ENCODE measurements at regions not wholly inside any gene's neighbourhood (a gene's known extent, or its start where the extent isn't known, plus 50 kb on each side); places are given as distances from the start of the nearest gene placed in this dataset.
A peak's percentile ranks its signal among the peaks of the same experiment; 100 is the strongest.

DNA sequence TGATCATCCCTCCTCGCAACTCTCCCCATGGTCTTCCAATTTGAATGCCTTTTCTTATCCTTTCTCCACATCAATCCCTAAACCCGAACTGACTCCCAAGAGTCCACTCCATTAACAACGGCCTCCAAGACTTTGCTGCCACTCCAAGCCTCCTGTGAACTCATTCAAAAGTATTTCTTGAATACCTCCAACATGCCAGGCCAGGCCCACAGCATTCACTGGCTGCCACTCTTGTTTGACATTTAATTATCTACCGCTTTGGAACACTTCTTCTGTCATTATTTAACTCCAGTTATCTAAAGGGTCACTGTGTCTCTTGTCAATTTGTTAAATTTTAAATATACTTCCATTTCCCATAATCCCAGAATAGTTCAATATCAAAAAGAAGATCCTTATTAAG is 378.9 kb downstream of the EFNA5 start:
- no peak for DNase-seq

DNA sequence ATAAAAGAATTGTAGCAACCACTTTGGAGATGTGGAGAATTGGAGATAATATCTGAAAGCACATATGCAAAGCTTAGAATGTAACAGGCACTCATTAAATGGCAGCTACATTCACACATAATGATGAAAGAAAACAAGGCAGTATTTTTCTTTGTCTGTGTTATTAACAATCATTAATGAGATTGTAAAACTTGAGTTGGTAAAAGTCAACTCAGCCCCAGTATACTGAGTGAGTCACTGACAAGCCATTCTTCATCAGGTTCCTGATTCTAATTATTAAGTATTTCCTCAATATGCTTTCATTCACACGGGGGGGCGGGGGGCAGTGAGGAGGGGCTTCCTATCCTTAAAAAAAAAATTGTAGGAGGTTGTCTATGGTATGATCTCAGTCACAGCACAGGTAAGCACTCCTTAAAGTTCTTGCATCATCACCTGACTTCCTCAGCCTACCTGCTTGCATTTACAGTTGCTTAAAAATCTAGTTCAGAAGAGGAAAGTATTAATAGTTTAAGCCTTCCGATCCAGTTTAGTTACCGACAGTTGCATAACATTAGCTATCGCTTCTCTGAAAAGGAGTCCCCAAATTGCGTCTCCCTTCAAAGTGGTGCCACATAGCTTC is 379.8 kb downstream of the EFNA5 start:
- no peak for DNase-seq

DNA sequence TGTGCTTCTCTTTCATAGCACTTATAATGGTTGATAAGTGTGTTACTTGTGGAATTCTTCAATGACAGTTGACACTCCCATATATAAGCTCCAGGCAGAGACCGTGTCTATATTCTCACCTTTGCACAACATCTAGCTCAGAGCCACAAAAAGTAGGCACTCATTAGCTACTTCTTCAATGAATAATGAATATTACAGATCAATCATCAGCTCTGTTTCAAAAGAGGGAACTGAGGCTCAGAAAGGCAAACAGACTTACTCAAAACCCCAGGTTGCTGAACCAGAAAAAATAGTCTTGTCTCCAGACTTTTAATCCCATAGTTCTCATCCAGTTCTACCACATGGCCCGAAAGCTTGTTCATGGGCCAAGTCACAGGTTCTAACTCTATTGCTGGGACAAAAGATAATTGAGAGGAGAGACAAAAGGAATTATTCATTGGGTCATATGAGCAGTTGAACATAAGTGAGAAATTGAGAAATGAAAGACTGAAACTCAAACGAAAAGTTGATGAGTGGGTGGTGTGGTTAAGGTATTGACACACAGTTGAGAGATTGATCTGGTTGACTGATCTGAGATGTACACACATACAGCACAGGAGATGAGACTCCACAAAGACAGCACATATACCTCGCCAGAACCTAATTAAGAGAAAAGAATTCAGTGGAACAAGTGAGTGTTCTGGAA is 381.6 kb downstream of the EFNA5 start:
- peak; percentile 69 for DNase-seq

DNA sequence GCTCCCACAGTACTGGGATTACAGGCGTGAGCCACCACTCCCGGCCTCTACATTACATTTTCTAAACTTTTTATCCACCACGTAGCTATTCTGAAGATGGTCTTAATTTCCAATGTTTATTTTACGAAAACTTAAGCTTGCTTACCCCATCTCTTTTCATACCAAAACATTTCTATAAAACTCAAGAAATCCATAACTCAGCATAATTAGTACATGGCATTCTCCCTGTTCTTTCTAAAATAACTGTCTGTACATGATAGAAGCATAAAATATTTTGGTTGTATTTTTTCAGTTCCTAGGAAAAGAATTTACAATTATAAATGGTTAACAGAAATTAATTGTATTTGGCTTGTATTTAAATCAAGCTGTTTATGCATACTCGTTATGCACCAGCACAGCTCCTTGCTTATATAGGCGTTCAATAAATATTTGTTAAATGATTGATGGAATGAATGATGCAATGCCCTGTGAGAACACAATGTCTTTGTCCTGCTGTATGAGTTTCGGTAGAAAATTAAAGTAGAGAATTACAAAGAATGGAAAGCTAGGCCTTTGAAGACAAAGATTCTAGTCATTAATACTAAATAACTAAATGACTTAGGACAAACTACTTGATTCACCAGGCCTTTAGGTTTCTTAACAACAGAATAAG is 384.2 kb downstream of the EFNA5 start:
- DNase-seq = no peak

DNA sequence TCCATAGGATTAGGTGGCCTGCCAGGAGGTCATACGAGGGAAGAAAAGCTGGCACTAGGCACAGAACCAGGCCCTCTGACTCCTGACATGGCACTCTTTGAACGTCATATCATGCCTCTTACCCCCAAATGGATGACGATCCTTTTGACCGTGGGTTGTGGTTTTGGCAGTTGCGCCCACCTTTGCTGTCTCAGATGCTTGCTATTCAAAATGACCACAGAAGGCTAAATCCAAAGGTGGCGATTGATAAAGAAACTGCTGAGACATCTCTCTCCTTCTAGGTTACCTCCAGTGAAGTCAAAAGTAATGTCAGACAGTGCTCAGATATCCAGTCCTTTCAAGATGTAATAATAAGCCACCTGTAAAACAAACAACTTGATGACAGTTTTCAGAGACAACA is 385.0 kb downstream of the EFNA5 start:
- peak; percentile 68 for DNase-seq

DNA sequence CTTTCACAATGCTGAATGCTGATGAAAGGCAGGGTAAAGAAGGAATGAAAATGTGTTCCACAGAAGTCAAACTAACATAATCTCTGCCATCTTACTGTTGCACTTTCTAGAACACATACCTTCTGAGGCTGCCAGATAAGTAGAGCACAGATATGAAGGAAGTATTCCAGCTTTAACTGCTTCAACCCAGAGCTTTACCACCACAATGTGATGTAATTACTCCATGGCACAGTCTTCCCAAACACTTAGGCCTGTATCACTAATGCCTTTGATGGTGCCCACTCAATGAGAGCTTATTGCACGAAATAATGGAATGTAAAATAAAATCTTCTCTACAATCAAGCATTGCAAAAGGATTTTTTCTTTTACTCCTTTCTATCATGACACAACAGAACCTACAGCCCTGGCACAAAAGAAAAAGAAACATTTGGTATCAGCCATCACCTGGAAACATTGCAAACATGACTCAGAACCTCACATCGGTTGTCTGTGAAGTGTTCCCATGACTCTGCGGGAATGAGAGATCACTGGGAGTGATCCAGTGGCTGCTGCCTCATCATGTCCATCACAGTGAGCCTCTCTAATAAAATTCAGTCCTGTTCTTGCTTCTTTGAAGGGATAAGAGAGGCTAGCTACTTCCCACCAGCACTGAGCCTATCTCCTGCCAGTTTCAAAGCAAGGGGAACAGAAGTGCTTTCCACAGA is 385.8 kb downstream of the EFNA5 start:
- DNase-seq = no peak

DNA sequence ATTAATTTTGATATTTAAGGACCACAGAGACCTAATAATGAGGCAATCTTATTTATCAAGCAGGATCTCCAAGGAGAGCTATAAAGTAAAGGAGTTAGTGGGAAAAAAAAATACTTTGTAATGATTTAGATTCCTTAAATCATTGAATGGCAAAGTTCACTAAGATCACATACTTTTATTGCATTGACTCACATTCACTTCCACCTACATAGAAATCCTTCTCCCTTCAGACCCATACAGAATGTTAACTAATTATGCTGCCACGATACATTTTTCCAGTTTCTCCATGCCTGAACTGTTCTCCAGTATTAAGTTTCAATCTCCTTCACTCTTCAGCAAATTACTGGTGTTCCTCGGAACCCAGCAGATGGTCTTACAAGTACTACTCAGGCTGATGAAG is 388.7 kb downstream of the EFNA5 start:
- no peak for DNase-seq

DNA sequence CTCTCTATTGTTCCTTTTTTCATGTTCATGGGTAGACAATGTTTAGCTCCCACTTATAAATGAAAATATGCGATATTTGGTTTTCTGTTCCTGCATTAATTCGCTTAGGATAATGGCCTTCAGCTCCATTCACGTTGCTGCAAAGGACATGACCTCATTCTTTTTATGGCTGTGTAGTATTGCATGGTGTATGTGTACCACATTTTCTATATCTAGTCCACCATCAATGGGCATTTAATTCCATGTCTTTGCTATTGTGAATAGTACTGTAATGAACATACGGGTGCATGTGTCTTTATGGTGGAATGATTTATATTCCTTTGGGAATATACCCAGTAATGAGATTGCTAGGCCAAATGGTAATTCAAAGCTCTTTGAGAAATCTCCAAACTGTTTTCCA is 392.0 kb downstream of the EFNA5 start:
- DNase-seq = no peak

DNA sequence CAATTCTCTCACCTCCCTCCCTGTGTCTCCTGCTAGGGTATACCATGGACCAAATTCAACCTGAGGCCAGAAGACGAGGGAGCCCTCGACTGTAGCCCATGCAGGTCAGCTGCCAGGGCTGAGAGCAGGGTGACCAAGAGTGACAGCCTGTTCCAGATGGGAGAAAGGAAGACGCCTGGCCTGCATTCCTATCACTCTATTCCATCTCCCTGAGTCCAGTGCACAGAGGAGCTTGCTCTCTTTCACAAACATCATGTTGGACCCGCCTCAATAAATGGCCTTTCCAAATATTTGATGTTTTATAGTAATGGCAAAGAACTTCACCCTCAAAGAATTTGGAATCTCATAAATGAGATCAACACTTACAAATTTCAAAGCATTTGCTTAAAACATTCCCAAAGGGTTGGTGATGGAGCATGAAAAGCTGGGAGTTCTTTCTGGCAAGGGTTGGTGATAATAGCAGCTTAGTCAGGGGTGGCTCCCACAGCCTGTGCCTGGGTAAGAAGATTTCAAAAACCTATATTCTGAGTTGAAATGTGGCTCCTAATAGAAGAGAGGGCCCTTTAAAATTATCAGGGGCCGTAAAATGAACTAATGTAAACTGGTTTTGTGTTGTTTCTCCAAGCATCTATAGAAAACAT is 393.1 kb downstream of the EFNA5 start:
- DNase-seq = no peak

DNA sequence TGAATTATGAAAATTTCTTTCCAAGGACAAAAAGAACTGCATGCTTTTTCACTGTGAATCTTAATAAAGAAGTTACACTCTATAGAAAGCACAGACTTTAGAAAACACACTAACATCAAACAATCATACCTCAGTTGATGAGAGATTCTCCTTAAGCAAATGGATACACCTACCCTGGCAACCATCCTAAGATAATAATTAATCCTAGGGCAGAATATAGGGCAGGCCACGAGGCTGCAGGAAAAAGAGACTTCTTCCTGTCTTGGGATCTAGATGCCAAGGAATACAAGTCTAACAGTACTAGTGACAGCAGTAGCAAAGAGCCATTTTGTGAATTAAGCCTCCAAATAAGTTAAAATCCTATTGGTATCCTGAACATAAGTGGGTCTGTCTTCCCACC is 395.4 kb downstream of the EFNA5 start:
- DNase-seq = no peak

DNA sequence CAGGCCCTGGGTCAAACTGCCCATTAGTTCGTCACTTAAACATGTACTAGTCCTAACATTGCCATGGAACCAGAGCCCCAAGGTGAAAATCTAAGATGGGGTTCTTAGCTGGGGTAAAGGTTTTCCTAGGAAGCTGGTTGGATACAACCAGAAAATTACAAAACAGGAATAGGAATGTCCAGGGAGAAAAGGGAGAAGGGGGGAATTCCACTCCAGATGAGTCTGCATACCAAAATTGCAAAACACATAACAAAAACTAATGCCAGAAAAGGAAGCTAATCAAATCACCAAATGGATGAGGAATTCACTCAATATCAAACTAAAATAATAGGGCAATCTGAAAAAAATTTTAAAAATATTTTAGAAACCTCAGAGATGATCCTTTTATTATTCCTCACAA is 396.2 kb downstream of the EFNA5 start:
- no peak for DNase-seq

DNA sequence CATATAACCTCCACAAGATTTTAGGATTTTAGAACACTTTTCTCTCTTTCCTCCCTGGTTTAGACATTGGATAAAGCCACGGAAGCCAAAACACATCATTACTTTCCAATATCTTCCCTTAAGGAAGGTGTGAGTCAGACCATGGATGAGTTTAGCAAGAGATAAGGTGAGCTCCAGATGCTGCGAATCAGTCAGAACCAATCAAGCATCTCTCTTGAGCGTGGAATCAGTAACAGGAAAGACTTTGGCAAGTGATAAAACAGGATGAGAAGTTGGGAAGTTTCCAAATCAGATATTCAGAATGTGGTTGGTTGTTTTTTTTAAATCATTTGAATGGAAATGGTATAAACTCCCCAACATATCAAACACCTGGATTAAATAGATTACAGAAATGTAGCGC is 397.8 kb downstream of the EFNA5 start:
- DNase-seq = no peak

DNA sequence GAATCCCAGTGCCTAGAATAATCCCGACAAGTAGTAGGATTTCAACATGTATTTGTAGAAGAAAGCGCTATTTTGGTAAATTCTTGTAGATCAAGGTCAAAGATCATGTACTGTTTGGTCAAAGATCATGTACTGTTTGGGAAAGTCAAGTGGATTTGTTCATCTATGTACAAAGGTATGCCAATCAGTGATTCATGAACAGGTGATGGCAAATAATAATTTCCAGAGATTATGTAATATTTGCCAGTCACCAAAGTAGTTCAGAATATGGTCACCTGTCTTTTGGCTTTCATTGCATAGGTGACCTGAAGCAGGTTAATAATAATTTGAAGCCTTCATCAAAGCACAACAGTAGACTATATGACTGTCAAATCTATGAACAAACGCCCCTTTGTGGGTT is 398.2 kb downstream of the EFNA5 start:
- no peak for DNase-seq

DNA sequence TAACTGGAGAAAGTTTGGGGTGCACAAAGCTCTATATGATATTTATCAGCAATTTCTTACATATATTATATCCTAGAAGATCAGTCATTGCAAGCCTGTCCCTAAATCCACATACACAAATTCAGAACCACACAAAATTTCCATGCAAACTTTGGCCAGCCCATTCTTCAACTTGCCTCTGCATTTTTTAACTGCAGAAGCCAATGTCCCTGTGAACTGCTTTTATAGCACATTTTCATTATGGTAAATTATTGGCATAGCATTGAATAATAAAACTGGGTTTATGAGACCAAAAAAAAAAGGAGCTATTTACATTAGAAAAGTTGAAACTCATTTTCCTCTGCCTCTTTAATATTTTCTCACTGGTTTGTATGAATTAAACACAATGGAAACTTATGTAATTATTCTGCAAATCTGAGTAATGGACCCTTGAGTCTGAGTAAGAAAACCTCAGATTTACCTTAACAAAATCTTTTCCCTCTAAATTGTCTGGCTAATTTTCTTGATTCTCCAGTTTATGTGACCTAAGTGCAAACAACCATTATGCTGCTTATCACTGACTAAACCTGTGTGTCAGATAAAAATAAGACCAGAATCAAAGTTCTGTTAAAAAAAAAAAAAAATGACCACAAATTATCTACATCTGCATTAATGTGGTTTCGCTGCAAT is 398.9 kb downstream of the EFNA5 start:
- DNase-seq = no peak

DNA sequence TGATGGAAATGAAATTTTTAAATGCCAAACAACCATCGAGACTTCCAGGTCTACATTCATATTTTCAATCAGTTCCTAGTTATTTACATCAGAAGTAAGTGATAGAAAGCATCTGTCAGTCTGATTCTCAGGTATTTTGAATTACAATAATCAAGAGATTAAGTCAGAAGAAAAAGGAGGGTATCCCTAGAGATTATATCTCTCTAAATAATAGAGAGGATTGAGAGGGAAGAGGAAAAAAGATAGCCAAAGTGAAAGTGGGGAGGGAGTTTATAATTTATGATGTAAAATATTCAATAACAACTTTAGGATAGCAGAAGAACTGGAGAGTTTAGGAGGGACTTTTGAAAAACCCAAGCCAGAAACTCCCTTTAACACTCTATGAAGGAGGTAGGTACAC is 400.2 kb downstream of the EFNA5 start:
- no peak for DNase-seq

DNA sequence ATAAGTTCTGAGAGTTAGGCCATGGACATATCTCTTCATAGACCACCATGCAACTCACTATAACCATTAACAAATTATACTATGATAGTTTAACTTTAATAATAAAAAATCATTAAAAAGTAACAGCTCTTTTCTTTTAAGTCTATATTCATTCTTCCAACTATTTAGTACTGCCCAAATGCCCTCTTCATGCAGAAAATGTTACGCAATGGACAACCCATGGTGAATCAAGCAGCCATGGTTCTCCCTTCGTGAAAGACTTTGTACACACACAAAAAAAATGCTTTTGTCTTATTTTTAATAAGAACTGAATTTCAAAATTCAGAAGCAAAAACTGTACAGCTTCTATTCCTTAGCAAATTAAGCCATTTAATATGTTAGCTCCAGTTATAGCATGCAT is 401.1 kb downstream of the EFNA5 start:
- DNase-seq = no peak

DNA sequence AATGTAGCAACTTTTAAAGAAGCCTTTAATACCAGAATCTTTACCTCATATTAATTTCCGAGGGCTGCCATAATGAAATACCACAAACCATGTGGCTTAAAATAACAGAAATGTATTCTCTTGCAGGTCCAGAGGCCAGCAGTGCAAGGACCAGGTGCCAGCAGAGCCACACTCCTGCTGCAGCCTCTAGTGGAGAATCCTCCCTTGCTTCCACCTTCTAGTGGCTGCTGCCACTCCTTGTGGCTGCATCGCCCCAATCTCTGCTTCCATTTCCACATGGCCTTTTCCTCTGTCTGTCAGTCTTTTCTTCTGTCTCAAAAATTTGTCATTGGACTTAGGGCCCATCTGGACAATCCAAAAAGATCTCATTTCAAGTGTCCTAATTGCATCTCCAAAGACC is 401.5 kb downstream of the EFNA5 start:
- DNase-seq = no peak

DNA sequence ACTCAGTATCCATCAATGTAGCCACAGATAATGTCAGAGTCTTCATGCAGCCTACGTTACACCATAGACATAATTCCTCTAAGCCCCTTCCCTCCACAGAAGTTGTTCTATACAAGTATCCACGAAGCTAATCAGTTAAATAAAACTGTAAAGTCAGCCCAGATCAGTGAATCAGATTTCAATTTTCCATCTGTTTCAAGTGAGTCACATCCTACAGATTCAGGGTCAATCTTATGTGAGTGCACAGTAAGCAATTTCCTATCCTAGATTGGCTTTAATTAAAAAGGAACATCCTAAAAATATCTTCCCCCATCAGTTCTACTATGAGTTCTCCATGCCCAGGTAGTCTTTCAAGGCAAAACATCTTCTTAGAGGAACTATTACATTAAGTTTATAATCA is 402.5 kb downstream of the EFNA5 start:
- no peak for DNase-seq

DNA sequence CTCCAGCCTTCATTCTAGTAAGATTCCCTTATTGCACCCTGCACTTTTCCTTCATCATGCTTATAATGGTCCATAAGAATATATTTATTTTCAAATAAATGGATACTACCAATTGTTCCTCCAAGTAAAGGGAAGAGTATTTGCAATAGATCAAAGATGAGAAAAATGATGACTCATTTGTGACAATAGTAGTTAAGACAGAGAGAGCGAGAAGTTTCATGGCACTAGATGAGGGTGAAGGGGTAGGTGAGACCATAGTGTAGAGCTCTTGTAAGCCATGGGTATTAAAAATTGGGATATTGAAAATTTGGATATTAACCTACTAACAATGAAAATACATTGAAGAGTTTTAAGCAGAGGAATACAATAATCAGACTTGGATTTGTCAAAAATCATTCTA is 404.6 kb downstream of the EFNA5 start:
- DNase-seq = no peak

DNA sequence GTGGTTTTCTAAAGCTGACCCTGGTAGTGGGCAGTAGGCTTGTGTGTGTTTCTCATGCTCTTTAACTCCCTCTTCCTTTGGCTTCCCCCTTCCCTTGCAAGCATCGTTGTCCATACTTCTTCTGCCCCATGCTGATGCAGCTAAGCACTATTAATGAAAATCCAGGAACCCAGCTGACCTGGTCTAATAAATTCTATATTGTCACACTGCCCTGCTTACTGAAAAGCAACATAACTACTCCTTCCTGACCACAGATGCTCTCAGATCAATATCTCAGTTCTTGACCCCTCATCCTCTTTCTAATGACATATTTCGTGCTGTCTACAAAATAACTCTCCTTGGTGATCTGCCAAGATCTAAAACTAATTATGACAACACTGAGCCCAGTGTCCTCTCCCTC is 405.5 kb downstream of the EFNA5 start:
- no peak for DNase-seq

DNA sequence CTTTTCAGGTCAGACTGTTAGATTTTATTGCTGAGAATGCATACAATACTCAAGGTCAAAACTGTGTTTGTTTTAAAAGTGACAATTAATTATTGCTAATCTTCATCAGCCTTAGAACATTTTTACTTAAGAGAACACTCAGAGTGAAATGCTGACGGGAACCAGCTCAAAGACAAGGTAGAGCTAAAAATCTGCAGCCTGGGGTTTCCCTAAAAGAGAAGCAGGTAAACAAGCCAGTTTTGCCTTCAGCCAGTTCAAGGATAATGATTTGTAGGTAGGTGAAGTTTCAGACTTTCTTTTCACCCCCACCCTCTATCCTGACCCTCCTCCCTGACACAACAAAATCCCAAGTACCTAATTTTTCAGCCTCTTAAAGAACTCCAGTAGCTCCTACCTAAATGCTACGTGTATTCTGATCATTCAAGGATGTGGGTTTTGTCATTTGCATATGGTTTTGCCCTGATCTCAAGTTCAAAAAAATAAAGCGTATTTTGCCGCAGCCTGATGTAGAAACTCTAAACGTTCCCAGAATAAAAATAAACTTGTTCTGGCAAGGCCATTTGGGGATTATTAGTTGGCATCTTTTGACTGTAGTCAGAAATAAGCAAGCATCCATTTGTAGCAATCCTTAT is 407.2 kb downstream of the EFNA5 start:
- DNase-seq = no peak

DNA sequence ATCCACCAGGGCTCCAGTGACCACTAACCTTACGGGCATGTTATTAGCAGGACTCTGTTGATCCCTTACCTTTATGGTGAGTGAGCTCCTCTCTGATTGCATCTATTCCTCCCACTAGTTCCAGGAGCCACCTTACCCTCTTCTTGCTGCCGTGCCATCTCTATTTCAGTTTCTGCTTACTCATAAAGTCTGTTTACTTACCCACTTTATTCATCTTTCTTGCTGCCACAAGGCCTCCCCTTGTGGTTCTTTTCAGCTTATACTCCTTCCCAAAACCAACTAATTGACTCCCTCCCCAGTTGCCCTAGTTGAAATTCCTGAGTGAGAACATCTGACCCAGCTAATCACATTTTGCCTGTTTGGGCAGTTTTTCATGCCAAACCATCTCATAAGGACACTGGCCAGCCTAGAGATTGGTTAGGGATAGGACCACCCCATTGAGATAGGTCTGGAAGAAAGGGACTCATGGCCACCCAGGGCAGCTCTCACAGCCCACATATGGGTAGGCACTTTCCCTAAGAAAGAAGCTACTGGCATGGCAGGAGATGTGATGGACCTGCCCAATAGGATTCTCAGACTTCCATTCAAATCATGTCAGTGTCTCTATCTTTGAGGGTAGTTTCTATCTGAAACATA is 412.7 kb downstream of the EFNA5 start:
- DNase-seq = peak; percentile 25

All from activated CD4-positive, alpha-beta T cell treated with anti-CD3 and anti-CD28 coated beads, Interleukin-2, amount 50 U/mL, for 16 hours (primary cell).